ENCODE measurements at regions not wholly inside any gene's neighbourhood (a gene's known extent, or its start where the extent isn't known, plus 50 kb on each side); places are given as distances from the start of the nearest gene placed in this dataset.

DNA sequence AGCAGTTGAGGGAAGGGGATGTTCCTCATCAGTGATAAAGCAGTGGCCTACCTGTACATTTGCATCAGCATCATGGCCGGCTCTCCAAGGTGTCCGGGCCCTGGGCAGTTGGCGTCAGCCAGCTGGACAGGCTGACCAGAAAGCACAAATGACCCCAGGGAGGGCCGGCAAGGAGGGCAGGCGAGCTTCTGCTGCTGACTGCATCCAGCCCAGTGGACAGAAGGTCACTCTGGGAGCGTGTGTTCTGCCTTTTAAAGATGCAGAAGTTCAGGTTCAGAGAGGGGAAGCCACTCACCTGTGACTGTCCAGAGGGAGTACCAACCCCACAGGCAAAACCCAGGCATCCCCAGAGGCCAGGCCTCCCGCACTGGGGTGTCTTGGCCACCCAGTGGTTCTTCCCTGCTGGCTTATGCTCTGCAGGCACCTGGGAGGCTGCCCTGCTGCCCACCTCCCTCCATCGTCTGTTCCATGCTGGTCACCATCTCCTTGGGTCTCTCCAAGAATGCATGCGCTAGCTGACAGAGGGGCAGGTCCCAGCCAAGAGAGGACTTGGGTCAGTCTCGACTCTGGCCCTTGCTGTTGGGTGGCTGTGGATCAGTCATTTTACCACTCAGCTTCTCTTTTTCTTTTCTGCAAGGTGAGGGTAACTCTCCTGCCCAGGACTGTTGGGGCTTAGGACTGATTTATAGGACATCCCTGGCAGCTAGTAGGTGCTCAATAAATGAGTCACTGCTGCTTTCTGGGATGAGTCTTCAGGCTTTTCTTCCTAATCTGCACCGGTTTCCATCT is 89.9 kb downstream of the INHBB start:
- TF ChIP-seq, protein P1, sequence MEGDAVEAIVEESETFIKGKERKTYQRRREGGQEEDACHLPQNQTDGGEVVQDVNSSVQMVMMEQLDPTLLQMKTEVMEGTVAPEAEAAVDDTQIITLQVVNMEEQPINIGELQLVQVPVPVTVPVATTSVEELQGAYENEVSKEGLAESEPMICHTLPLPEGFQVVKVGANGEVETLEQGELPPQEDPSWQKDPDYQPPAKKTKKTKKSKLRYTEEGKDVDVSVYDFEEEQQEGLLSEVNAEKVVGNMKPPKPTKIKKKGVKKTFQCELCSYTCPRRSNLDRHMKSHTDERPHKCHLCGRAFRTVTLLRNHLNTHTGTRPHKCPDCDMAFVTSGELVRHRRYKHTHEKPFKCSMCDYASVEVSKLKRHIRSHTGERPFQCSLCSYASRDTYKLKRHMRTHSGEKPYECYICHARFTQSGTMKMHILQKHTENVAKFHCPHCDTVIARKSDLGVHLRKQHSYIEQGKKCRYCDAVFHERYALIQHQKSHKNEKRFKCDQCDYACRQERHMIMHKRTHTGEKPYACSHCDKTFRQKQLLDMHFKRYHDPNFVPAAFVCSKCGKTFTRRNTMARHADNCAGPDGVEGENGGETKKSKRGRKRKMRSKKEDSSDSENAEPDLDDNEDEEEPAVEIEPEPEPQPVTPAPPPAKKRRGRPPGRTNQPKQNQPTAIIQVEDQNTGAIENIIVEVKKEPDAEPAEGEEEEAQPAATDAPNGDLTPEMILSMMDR (conservative IDR thresholded peaks at IDR 0.05; ENCODE audit: low read depth, low read length) = no peak
- H3K4me3 ChIP-seq (ENCODE audit: low read length) = no peak overlapping the region
- no peak for DNase-seq (ENCODE audit: low read depth)

- TF ChIP-seq, protein P1 (conservative IDR thresholded peaks at IDR 0.05; ENCODE audit: low read depth, low read length) = no peak
- no peak for DNase-seq (ENCODE audit: low read depth)
- no peak overlapping the region for H3K4me3 ChIP-seq (ENCODE audit: low read length)
Measured at GRCh38 chr2:120436460-120436739, 90.5 kb downstream of the INHBB start.

GRCh38 chr2:120436885-120437603 is 91.1 kb downstream of the INHBB start:
- TF ChIP-seq, protein P1 (conservative IDR thresholded peaks at IDR 0.05; ENCODE audit: low read depth, low read length) = peak; percentile 61
- DNase-seq (ENCODE audit: low read depth) = no peak
- H3K4me3 ChIP-seq (ENCODE audit: low read length) = no peak overlapping the region

GRCh38 chr2:120437604-120438000 is 91.7 kb downstream of the INHBB start:
- H3K4me3 ChIP-seq (ENCODE audit: low read length) = no peak overlapping the region
- no peak for DNase-seq (ENCODE audit: low read depth)
- TF ChIP-seq, protein P1 (conservative IDR thresholded peaks at IDR 0.05; ENCODE audit: low read depth, low read length) = no peak

DNA sequence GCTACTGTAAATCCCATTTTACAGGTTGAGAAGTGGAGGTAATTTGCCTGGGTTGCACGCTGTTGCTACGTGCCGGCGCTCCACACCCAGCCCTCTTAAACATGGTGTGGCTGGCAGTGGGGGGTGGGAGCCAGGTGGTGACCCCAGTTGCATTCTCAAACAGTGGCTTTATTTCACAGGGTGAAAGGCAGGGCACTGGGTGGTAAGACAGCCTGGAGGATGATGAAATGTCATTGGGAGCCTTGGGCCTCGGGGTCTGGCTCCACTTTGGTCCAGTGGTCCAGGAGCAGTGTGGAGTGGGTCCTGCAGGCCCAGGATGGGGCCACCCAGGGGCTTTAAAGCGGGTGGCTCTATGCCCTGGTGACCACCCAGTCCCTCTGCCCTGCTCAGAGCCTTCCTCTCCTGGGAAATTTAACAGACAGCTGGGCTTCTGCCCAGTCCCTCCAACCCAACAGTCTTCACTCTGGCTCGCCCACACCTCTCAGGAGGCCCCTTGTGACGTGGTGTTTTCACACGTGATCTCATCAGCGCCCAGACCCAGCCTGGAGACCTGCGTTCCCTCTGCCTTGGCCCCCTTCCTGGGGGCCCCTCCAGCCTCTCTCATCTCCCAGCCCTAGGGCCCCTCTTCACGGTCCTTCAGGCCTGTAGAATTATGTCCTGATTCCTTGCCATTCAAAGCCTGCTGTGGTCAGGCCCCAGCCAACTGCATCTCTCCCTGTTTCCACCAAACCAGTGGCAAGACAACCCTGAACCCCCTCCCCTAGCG is 92.5 kb downstream of the INHBB start:
- TF ChIP-seq, protein P1 (conservative IDR thresholded peaks at IDR 0.05; ENCODE audit: low read depth, low read length) = no peak
- no peak overlapping the region for H3K4me3 ChIP-seq (ENCODE audit: low read length)
- no peak for DNase-seq (ENCODE audit: low read depth)

DNA sequence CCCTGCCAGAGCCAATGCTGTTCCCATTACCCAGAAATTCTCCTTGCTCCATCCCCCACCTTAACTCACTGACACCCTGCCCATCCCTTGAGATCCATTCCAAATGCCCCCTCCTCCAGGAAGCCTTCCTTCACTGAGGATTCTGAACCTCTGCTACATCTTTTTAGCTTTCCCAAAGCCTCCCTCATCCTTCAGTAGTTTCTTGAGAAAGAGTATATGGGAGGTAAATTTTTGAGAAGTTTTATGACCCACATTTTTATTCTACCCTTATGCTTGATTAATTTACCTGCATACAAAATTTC is 93.1 kb downstream of the INHBB start:
- no peak for DNase-seq (ENCODE audit: low read depth)
- TF ChIP-seq, protein P1 (conservative IDR thresholded peaks at IDR 0.05; ENCODE audit: low read depth, low read length) = no peak
- no peak overlapping the region for H3K4me3 ChIP-seq (ENCODE audit: low read length)
